A549 (cell line): ENCODE measurements at regions not wholly inside any gene's neighbourhood (a gene's known extent, or its start where the extent isn't known, plus 50 kb on each side); places are given as distances from the start of the nearest gene placed in this dataset.

Source experiments
- ATAC-seq, 2 experiments: fragments of 200-7000 bp in 1 of 2; fragments of >200 bp in 1 of 2; cut with Nextera tagmentation in 1 of 2; cut with Tn5 transposase in 1 of 2; 3 replicates each; pipeline versions ENCODE4 v1.8.0 to v1.9.1; 2018 to 2020; ENCODE audit warnings: mild to moderate bottlenecking in 1 of 2, moderate library complexity in 1 of 2
- CTCF ChIA-PET: fragments of 300-600 bp; sonication (Branson Sonifier 250); formaldehyde crosslinking; extraction: SDS; loops from one replicate; lab custom pipeline; 2021; ENCODE audit warnings: antibody characterized with exemption, inconsistent platforms; lab: Yijun Ruan, JAX
- POLR2A ChIA-PET: fragments of 350-600 bp; formaldehyde crosslinking; extraction: SDS; loops from one replicate; lab custom pipeline; 2021; ENCODE audit warnings: antibody characterized with exemption, inconsistent platforms; lab: Yijun Ruan, JAX
- DNase-seq, 2 experiments: peaks; one replicate each; pipeline versions ENCODE4 v3.0.0 to v3.0.0-alpha.2; 2011 to 2016; ENCODE audit warnings: low read depth in 1 of 2, low spot score in 1 of 2
- FAIRE-seq: peaks from 2 replicates; lab custom pipeline; 2011; peaks lifted over from hg19 to GRCh38; lab: Jason Lieb, UNC
- H3K27ac ChIP-seq, 2 experiments: fragments of >200 bp; sonication (Bioruptor Twin); formaldehyde crosslinking; 3 replicates each; pipeline ENCODE4 v1.5.1; 2016 to 2017
- H3K4me1 ChIP-seq: fragments of >200 bp; sonication (Bioruptor Twin); formaldehyde crosslinking; 3 replicates; pipeline ENCODE4 v1.6.1; 2016
- H3K4me2 ChIP-seq: fragments of >200 bp; sonication (Bioruptor Twin); formaldehyde crosslinking; 3 replicates; pipeline ENCODE4 v1.6.1; 2016
- H3K4me3 ChIP-seq: fragments of >200 bp; sonication (Bioruptor Twin); formaldehyde crosslinking; 3 replicates; pipeline ENCODE4 v1.5.1; 2016
- H3K9me3 ChIP-seq: fragments of >200 bp; sonication (Bioruptor Twin); formaldehyde crosslinking; 3 replicates; pipeline ENCODE4 v1.6.1; 2016
- ATOH8 ChIP-seq: fragments of 250-450 bp; sonication (Bioruptor Pico); IDR thresholded peaks from 2 replicates; pipeline ENCODE4 v1.5.0; 2020; ENCODE audit warnings: low read depth, mild to moderate bottlenecking, moderate library complexity
- CBX2 ChIP-seq: fragments of 200-600 bp; sonication (generic); IDR thresholded peaks from 2 replicates; pipeline ENCODE4 v1.6.1; 2016; ENCODE audit warnings: low read depth, mild to moderate bottlenecking, borderline replicate concordance
- CHD4 ChIP-seq: fragments of 200-600 bp; sonication (generic); IDR thresholded peaks from 2 replicates; pipeline ENCODE4 v1.6.1; 2016; ENCODE audit warnings: antibody characterized with exemption, mild to moderate bottlenecking, borderline replicate concordance
- EHF ChIP-seq: fragments of 250-450 bp; sonication (Bioruptor Pico); IDR thresholded peaks from 2 replicates; pipeline ENCODE4 v1.5.0; 2020; ENCODE audit warnings: mild to moderate bottlenecking
- EHMT2 ChIP-seq: fragments of 200-600 bp; sonication (generic); IDR thresholded peaks from 2 replicates; pipeline ENCODE4 v1.6.1; 2016; ENCODE audit warnings: antibody characterized with exemption, low read depth, mild to moderate bottlenecking, moderate library complexity
- ELK1 ChIP-seq: fragments of 150-350 bp; IDR thresholded peaks from 2 replicates; pipeline ENCODE4 v1.6.1; 2014; ENCODE audit warnings: low read depth, mild to moderate bottlenecking, low read length
- FOSB ChIP-seq: fragments of 250-450 bp; sonication (Bioruptor Pico); IDR thresholded peaks from 2 replicates; pipeline ENCODE4 v1.5.0; 2020; ENCODE audit warnings: mild to moderate bottlenecking, moderate library complexity
- FOSL2 ChIP-seq, 2 experiments: fragments of 450-650 bp in 1 of 2; fragments of >200 bp in 1 of 2; sonication (Bioruptor Twin) in 1 of 2; formaldehyde crosslinking; IDR thresholded peaks; 2 replicates each; pipeline versions ENCODE4 v1.5.0 to v1.6.1; 2016 to 2020; ENCODE audit warnings: mild to moderate bottlenecking in 1 of 2, moderate library complexity in 1 of 2
- GATA3 ChIP-seq: IDR thresholded peaks from 2 replicates; pipeline ENCODE4 v1.6.1; 2012; ENCODE audit warnings: borderline replicate concordance
- HDAC2 ChIP-seq: fragments of 200-600 bp; sonication (generic); IDR thresholded peaks from 2 replicates; pipeline ENCODE4 v1.6.1; 2016
- HOXB5 ChIP-seq: fragments of 250-450 bp; sonication (Bioruptor Pico); IDR thresholded peaks from 2 replicates; pipeline ENCODE4 v1.5.0; 2020; ENCODE audit warnings: mild to moderate bottlenecking, moderate library complexity
- JUNB ChIP-seq: fragments of >200 bp; sonication (Bioruptor Twin); formaldehyde crosslinking; IDR thresholded peaks from 2 replicates; pipeline ENCODE4 v1.6.1; 2016
- KDM1A ChIP-seq: fragments of 200-600 bp; sonication (generic); IDR thresholded peaks from 2 replicates; pipeline ENCODE4 v1.6.1; 2016; ENCODE audit warnings: low read depth, mild to moderate bottlenecking
- MAFK ChIP-seq: fragments of 450-650 bp; IDR thresholded peaks from 2 replicates; pipeline ENCODE4 v1.6.1; 2014; ENCODE audit not compliant: partially characterized antibody
- NFE2L2 ChIP-seq: fragments of 150-350 bp; conservative IDR thresholded peaks from 2 replicates; pipeline ENCODE4 v1.6.1; 2014; ENCODE audit warnings: low read length
- NR3C1 ChIP-seq: fragments of >200 bp; sonication (Bioruptor Twin); formaldehyde crosslinking; IDR thresholded peaks from 3 replicates; pipeline ENCODE4 v1.6.1; 2017
- POLR2A ChIP-seq: IDR thresholded peaks from 2 replicates; pipeline ENCODE4 v1.6.1; 2012; ENCODE audit warnings: mild to moderate bottlenecking, low read length
- POLR2AphosphoS2 ChIP-seq: conservative IDR thresholded peaks from 2 replicates; pipeline ENCODE4 v1.6.1; 2012; ENCODE audit warnings: low read length, improper control_type of control experiment, inconsistent platforms
- RAD21 ChIP-seq, 2 experiments: fragments of >200 bp in 1 of 2; sonication (Bioruptor Twin) in 1 of 2; formaldehyde crosslinking in 1 of 2; IDR thresholded peaks in 1 of 2; conservative IDR thresholded peaks in 1 of 2; 2 replicates in 1 of 2; 3 replicates in 1 of 2; pipeline ENCODE4 v1.6.1; 2012 to 2018; ENCODE audit warnings: inconsistent platforms in 1 of 2
- RCOR1 ChIP-seq: fragments of 150-350 bp; IDR thresholded peaks from 2 replicates; pipeline ENCODE4 v1.6.1; 2014; ENCODE audit warnings: antibody characterized with exemption, low read length, low read depth
- SMC3 ChIP-seq: fragments of >200 bp; sonication (Bioruptor Twin); formaldehyde crosslinking; IDR thresholded peaks from 3 replicates; pipeline ENCODE4 v1.6.1; 2018; ENCODE audit warnings: inconsistent platforms
- ZSCAN20 ChIP-seq: fragments of 250-450 bp; sonication (Bioruptor Pico); IDR thresholded peaks from 2 replicates; pipeline ENCODE4 v1.8.0; 2022; ENCODE audit warnings: mild to moderate bottlenecking, moderate library complexity
- WGBS: methylation state at CpG from one replicate; pipeline ENCODE4 v1.1.6; 2017; ENCODE audit errors: missing lambda C conversion rate; 5-methylcytosine and 5-hydroxymethylcytosine counted together

GRCh38 chr5:15124871-15125568 is 253.4 kb upstream of the ANKH start:
- TF ChIP-seq NFE2L2 (no peak), ELK1 (no peak), EHMT2 (no peak), CHD4 (no peak), CBX2 (no peak), GATA3 (no peak), HOXB5 (CRISPR knock-in tag) (no peak), FOSB (CRISPR knock-in tag) (no peak), NR3C1 (no peak), JUNB (no peak), ATOH8 (no peak), HDAC2 (no peak), KDM1A (no peak), RCOR1 (no peak), ZSCAN20 (CRISPR knock-in tag) (no peak), POLR2AphosphoS2 (no peak), EHF (CRISPR knock-in tag) (no peak), POLR2A (no peak), FOSL2 (IDR thresholded peaks at IDR 0.05) (no peak), FOSL2 (CRISPR knock-in tag; IDR thresholded peaks at IDR 0.05) (no peak), SMC3 (no peak)
- Histone ChIP-seq H3K9me3 (no peaks in the 10 kb centered on the region), H3K4me3 (no peak overlapping the region), H3K4me2 (no peak overlapping the region), H3K27ac (no peak overlapping the region), H3K4me1 (no peaks in the 10 kb centered on the region)
- WGBS = 38% methylated on average over 2 of the region's 2 CpGs
- ChIA-PET POLR2A (no interaction called here), CTCF (no interaction called here)
- DNase-seq = no peak
- no peak for FAIRE-seq
- ATAC-seq = no peak

- H3K4me3 ChIP-seq = no peak overlapping the region
- no peak for DNase-seq
- POLR2A ChIA-PET = no interaction called here
- CTCF ChIA-PET = no interaction called here
- H3K27ac ChIP-seq = no peak overlapping the region
- no peak overlapping the region for H3K4me2 ChIP-seq
- no peak for FAIRE-seq
- no peaks in the 10 kb centered on the region for H3K4me1 ChIP-seq
- TF ChIP-seq MAFK = peak; percentile 72
- no peak for TF ChIP-seq ELK1
- no peak for ATAC-seq
- WGBS = 53% methylated on average over 3 of the region's 3 CpGs
- H3K9me3 ChIP-seq = no peaks in the 10 kb centered on the region
Observed at GRCh38 chr5:15124461-15124860, 252.9 kb upstream of the ANKH start.

GRCh38 chr5:15117688-15118087 is 246.1 kb upstream of the ANKH start:
- CTCF ChIA-PET = no interaction called here
- no peak overlapping the region for H3K4me3 ChIP-seq
- FAIRE-seq (no peak), ATAC-seq (no peak), DNase-seq (no peak)
- TF ChIP-seq RAD21 (conservative IDR thresholded peaks at IDR 0.05 in 1 of 2, IDR thresholded peaks at IDR 0.05 in 1 of 2) = no peak
- POLR2A ChIA-PET = no interaction called here
- H3K27ac ChIP-seq = no peak overlapping the region
- no peak overlapping the region for H3K4me2 ChIP-seq
- H3K4me1 ChIP-seq = no peaks in the 10 kb centered on the region; the same call in 2 of the 3 replicates
- WGBS = 18% methylated on average over 5 of the region's 5 CpGs
- no peaks in the 10 kb centered on the region for H3K9me3 ChIP-seq
